IPS-20b (cell line): ENCODE measurements at regions not wholly inside any gene's neighbourhood (a gene's known extent, or its start where the extent isn't known, plus 50 kb on each side); places are given as distances from the start of the nearest gene placed in this dataset.
"Not testable (repeated sequence)": the region's sequence is repeated elsewhere in the genome, so short reads cannot be mapped to it uniquely, and the experiment has no call there.

ENCODE experiments used
- H3K27ac ChIP-seq: one replicate; pipeline ENCODE4 v1.5.1; 2013; ENCODE audit warnings: low read length
- H3K27me3 ChIP-seq: 2 replicates; pipeline ENCODE4 v1.6.1; 2013; ENCODE audit warnings: mild to moderate bottlenecking, low read length, inconsistent platforms; ENCODE audit not compliant: insufficient read depth
- H3K36me3 ChIP-seq: 2 replicates; pipeline ENCODE4 v1.6.1; 2013; ENCODE audit warnings: low read depth, mild to moderate bottlenecking, inconsistent platforms, low read length, moderate library complexity; ENCODE audit not compliant: insufficient read depth
- H3K4me1 ChIP-seq: 2 replicates; pipeline ENCODE4 v1.6.1; 2013; ENCODE audit warnings: mild to moderate bottlenecking, control low read depth, inconsistent platforms, low read length, moderate library complexity; ENCODE audit not compliant: insufficient read depth
- H3K4me3 ChIP-seq: 2 replicates; pipeline ENCODE4 v1.5.1; 2013; ENCODE audit warnings: mild to moderate bottlenecking, low read length, inconsistent platforms
- H3K9ac ChIP-seq: 2 replicates; pipeline ENCODE4 v1.6.1; 2013; ENCODE audit warnings: low read depth, mild to moderate bottlenecking, inconsistent platforms, low read length, moderate library complexity
- H3K9me3 ChIP-seq: 2 replicates; pipeline ENCODE4 v1.6.1; 2013; ENCODE audit warnings: mild to moderate bottlenecking, low read depth, low read length, inconsistent platforms; ENCODE audit not compliant: insufficient read depth

DNA sequence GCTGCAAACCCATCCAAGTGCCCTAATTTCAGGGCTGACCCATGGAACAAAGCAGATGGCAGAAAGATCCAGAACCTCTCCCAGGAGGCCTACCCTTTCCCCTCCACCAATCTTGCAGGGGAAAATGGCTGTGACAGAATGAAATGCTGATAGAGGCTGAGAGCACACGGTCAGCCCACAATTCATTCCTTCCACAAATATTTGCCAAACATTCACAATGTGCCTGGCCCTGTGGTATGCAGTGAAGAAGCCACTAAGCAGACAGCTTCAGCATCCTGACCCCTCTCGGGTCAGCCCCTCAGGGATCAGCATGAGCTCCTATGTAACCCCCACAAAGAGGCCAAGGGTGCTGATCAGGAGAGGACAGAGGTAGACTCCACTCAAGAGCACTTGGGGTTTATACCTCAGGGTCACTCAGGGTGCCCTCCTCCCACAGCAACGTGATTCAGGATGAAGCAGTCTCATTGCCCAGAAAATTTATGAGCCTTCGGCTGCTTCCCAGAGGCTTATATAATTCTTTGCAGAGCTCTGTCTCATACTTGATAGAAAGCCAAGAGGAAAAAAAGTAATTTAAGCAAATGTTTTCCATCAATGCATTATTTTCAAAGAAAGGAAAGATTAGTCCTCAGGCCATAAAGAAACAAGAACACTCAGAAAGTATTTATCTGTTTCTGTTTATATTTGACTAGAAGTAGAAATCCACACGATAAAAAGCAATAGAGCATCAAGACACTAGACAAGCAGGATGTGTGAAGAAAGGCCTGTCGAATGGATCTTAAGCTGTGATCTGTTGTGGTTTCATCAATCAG is 123.8 kb upstream of the VOPP1 start:
- H3K27me3 ChIP-seq, H3K27ac ChIP-seq, H3K4me1 ChIP-seq, H3K9me3 ChIP-seq, H3K9ac ChIP-seq, H3K36me3 ChIP-seq, H3K4me3 ChIP-seq: not testable (repeated sequence)

DNA sequence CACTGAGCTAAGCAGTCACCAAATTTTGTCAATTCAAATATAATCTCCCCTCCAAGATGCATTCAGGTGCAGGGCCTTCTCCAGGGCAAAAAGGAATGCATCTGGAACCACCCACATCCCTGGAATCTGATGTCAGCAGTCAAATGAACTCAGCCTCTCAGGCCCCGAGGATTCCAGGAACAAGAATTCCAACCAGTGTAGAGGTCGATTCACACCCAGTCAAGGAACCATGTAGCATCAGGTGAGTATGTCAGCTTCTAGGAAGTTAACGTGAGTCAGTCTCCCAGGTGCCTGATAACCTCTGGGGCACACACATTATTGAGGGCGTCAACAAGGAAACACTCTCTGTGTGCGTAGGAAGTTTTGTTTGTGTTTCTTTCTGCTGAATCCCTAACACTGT is 122.2 kb upstream of the VOPP1 start:
- H3K36me3 ChIP-seq, H3K27ac ChIP-seq, H3K27me3 ChIP-seq, H3K4me3 ChIP-seq, H3K4me1 ChIP-seq, H3K9ac ChIP-seq, H3K9me3 ChIP-seq: not testable (repeated sequence)

- not testable (repeated sequence) for H3K4me1 ChIP-seq, H3K9me3 ChIP-seq, H3K27me3 ChIP-seq, H3K36me3 ChIP-seq, H3K4me3 ChIP-seq, H3K27ac ChIP-seq, H3K9ac ChIP-seq
These were observed 116.7 kb upstream of the VOPP1 start for GRCh38 chr7:55688684-55689681.

DNA sequence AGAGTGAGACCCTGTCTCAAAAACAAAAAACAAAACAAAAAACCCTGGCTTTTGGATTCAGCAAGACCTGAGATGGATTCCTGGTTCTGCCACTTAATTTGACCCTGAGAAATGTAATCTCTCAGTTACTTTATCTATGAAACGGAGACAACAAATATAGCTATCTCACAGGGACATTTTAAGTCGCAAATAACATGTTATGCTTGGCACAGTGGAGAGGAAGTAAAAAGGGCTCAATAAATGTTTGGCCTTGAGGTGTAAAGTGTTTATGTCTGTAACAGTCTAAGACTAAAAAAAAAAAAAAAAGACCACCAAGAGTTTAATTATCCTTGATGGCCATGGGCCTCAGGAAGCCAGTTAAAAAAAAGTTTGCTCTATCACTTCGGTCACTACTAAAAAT is 116.0 kb upstream of the VOPP1 start:
- not testable (repeated sequence) for H3K4me1 ChIP-seq, H3K9ac ChIP-seq, H3K9me3 ChIP-seq, H3K27ac ChIP-seq, H3K4me3 ChIP-seq, H3K36me3 ChIP-seq, H3K27me3 ChIP-seq

GRCh38 chr7:55687252-55687651 is 115.0 kb upstream of the VOPP1 start:
- not testable (repeated sequence) for H3K4me3 ChIP-seq, H3K36me3 ChIP-seq, H3K4me1 ChIP-seq, H3K27me3 ChIP-seq, H3K9ac ChIP-seq, H3K27ac ChIP-seq, H3K9me3 ChIP-seq

DNA sequence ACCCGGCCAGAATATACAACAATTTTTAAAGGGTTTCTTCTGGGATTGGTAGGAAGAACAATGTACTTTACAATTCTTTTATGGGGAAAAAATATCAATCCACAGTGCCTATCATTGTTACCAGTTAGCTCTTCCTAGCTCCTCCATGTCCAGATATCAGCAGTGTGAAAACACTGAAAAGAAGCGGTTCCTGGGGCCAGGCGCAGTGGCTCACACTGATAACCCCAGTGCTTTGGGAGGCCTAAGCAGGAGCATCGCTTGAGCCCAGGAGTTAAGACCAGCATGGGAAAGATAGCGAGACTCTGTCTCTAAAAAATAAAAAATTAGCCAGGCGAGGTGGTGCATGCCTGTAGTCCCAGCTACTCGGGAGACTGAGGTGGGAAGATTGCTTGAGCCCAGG is 114.5 kb upstream of the VOPP1 start:
- H3K9ac ChIP-seq, H3K4me1 ChIP-seq, H3K36me3 ChIP-seq, H3K27ac ChIP-seq, H3K27me3 ChIP-seq, H3K9me3 ChIP-seq, H3K4me3 ChIP-seq: not testable (repeated sequence)

- H3K4me1 ChIP-seq, H3K27me3 ChIP-seq, H3K4me3 ChIP-seq, H3K9ac ChIP-seq, H3K9me3 ChIP-seq, H3K27ac ChIP-seq, H3K36me3 ChIP-seq: not testable (repeated sequence)
These were observed 111.2 kb upstream of the VOPP1 start for GRCh38 chr7:55683501-55683900.

- not testable (repeated sequence) for H3K27me3 ChIP-seq, H3K36me3 ChIP-seq, H3K27ac ChIP-seq, H3K9me3 ChIP-seq, H3K4me1 ChIP-seq, H3K4me3 ChIP-seq, H3K9ac ChIP-seq
These were observed 103.3 kb upstream of the VOPP1 start for GRCh38 chr7:55675589-55675988.

GRCh38 chr7:55673525-55673924 is 101.2 kb upstream of the VOPP1 start:
- H3K27ac ChIP-seq, H3K4me3 ChIP-seq, H3K9me3 ChIP-seq, H3K4me1 ChIP-seq, H3K36me3 ChIP-seq, H3K9ac ChIP-seq, H3K27me3 ChIP-seq: not testable (repeated sequence)

DNA sequence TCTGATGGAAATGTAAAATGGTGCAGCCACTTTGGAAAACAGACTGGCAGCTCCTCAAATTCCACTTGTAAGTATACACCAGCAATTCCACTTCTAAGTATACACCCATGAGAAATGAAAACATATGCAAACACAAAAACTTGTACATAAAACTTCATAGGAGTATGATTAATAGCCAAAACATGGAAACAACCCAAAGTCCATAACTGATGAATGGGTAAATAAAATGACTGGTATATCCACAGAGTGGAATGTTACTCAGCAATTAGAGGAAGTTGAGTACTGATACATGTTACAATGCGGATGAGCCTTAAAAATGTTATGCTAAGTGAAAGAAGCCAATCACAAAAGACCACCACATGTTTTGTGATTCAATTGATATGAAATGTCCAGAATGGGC is 99.8 kb upstream of the VOPP1 start:
- H3K27ac ChIP-seq, H3K36me3 ChIP-seq, H3K4me1 ChIP-seq: not testable (repeated sequence)

DNA sequence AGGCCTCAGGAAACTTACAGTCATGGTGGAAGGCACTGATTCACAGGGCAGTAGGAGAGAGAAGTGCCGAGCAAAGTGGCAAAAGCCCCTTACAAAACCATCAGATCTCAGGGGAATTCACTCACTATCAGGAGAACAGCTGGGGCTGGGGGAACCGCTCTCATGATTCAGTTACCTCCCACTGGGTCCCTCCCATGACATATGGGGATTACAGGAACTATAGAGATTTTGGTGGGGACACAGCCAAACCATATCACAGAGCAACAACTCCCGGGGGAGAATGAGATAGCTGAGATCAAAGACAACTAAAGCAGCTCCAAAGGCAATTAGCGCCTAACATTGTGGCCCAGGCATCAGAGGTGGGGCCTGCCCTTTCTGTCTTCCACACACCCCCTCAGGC is 85.4 kb upstream of the VOPP1 start:
- Histone ChIP-seq H3K27me3 (no peaks in the 10 kb centered on the region), H3K36me3 (no peaks in the 10 kb centered on the region), H3K4me3 (no peak overlapping the region), H3K4me1 (no peaks in the 10 kb centered on the region), H3K9ac (no peak overlapping the region), H3K27ac (no peak overlapping the region), H3K9me3 (no peaks in the 10 kb centered on the region)

More for the DNA sequence above, 99.8 kb upstream of the VOPP1 start:
- H3K9ac ChIP-seq, H3K9me3 ChIP-seq, H3K27me3 ChIP-seq, H3K4me3 ChIP-seq: not testable (repeated sequence)

- Histone ChIP-seq H3K27me3 (no peaks in the 10 kb centered on the region), H3K9ac (no peak overlapping the region)
These were observed 78.8 kb upstream of the VOPP1 start for GRCh38 chr7:55651057-55651456.

More at GRCh38 chr7:55651057-55651456, 78.8 kb upstream of the VOPP1 start:
- H3K36me3 ChIP-seq = no peaks in the 10 kb centered on the region
- no peak overlapping the region for H3K4me3 ChIP-seq
- H3K4me1 ChIP-seq = no peaks in the 10 kb centered on the region
- H3K9me3 ChIP-seq = no peaks in the 10 kb centered on the region
- no peak overlapping the region for H3K27ac ChIP-seq
